ENCODE measurements at regions not wholly inside any gene's neighbourhood (a gene's known extent, or its start where the extent isn't known, plus 50 kb on each side); places are given as distances from the start of the nearest gene placed in this dataset.

- TF ChIP-seq CTCF (IDR thresholded peaks at IDR 0.05; ENCODE audit: low read length) (no peak), EZH2 (IDR thresholded peaks at IDR 0.05; ENCODE audit: borderline replicate concordance, low read length) (no peak)
Measured at GRCh38 chr15:45777781-45778180, 143.0 kb downstream of the SQOR start.
